Adrenal gland (tissue), 5 donors: ENCODE measurements at regions not wholly inside any gene's neighbourhood (a gene's known extent, or its start where the extent isn't known, plus 50 kb on each side); places are given as distances from the start of the nearest gene placed in this dataset.

Experiments used
- POLR2A ChIP-seq, 2 donors: fragments of 450-650 bp; IDR thresholded peaks; one replicate each; pipeline ENCODE4 v1.6.1; 2017; ENCODE audit warnings: antibody characterized with exemption in 2 of 2, mild to moderate bottlenecking in 2 of 2, moderate library complexity in 1 of 2
- TF ChIP-seq, protein P1 (sequence below), 6 experiments: fragments of 450-650 bp in 4 of 6; fragments of 200-600 bp in 2 of 6; sonication (generic) in 1 of 6; IDR thresholded peaks; 1 replicate in 5 of 6; 2 replicates in 1 of 6; pipeline versions ENCODE4 v1.5.1 to v1.8.0; 2016 to 2021; ENCODE audit warnings: antibody characterized with exemption in 6 of 6, mild to moderate bottlenecking in 2 of 6, moderate library complexity in 1 of 6
- donor health status: DM: no; HTN: no; CAD: no.

DNA sequence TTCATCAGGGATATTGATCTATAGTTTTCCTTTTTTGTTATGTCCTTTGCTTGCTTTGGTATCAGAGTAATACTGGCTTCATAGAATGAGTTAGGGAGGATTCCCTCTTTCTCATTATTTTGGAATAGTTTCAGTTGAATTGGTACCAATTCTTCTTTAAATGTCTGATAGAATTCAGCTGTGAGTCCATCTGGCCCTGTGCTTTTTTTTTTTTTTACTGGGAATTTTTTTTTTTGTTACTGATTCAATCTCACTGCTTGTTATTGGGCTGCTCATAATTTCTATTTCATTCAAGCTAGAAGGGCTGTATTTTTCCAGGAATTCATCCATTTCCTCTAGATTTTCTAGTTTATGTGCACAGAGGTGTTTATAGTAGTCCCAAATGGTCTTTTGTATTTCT lies 103.9 kb downstream of the RND3 start:
- TF ChIP-seq, protein P1, sequence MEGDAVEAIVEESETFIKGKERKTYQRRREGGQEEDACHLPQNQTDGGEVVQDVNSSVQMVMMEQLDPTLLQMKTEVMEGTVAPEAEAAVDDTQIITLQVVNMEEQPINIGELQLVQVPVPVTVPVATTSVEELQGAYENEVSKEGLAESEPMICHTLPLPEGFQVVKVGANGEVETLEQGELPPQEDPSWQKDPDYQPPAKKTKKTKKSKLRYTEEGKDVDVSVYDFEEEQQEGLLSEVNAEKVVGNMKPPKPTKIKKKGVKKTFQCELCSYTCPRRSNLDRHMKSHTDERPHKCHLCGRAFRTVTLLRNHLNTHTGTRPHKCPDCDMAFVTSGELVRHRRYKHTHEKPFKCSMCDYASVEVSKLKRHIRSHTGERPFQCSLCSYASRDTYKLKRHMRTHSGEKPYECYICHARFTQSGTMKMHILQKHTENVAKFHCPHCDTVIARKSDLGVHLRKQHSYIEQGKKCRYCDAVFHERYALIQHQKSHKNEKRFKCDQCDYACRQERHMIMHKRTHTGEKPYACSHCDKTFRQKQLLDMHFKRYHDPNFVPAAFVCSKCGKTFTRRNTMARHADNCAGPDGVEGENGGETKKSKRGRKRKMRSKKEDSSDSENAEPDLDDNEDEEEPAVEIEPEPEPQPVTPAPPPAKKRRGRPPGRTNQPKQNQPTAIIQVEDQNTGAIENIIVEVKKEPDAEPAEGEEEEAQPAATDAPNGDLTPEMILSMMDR (IDR thresholded peaks at IDR 0.05) = no peak
- TF ChIP-seq POLR2A (IDR thresholded peaks at IDR 0.05) = no peak
